ENCODE measurements at regions not wholly inside any gene's neighbourhood (a gene's known extent, or its start where the extent isn't known, plus 50 kb on each side); places are given as distances from the start of the nearest gene placed in this dataset.

DNA sequence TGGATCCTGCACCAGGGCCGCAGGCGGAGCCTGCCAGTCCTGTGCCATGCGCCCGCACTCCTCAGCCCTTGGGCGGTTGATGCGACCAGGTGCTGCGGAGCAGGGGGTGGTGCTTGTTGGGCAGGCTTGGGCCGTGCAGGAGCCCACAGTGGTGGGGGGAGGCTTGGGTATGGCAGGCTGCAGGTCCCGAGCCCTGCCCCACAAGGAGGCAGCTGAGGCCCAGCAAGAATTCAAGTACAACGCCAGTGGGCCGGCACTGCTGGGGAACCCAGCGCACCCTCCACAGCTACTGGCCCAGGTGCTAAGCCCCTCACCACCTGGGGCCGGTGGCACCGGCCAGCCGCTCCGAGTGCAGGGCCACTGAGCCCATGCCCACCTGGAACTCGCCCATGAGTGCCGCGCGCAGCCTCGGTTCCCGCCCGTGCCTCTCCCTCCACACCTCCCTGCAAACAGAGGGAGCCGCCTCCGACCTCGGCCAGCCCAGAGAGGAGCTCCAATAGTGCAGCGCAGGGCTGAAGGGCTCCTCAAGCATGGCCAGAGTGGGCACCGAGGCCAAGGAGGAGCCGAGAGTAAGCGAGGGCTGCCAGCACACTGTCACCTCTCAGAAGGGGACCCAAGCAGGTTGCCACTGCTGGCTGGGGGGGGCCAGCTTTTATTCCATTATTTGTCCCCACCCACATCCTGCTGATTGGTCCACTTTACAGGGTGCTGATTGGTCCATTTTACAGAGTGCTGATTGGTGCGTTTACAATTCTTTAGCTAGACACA, 339.0 kb upstream of the KLF3 start:
- no peak for DNase-seq (ENCODE audit: low spot score)

GRCh38 chr4:38325629-38325913, 338.4 kb upstream of the KLF3 start:
- TF ChIP-seq, protein P1, sequence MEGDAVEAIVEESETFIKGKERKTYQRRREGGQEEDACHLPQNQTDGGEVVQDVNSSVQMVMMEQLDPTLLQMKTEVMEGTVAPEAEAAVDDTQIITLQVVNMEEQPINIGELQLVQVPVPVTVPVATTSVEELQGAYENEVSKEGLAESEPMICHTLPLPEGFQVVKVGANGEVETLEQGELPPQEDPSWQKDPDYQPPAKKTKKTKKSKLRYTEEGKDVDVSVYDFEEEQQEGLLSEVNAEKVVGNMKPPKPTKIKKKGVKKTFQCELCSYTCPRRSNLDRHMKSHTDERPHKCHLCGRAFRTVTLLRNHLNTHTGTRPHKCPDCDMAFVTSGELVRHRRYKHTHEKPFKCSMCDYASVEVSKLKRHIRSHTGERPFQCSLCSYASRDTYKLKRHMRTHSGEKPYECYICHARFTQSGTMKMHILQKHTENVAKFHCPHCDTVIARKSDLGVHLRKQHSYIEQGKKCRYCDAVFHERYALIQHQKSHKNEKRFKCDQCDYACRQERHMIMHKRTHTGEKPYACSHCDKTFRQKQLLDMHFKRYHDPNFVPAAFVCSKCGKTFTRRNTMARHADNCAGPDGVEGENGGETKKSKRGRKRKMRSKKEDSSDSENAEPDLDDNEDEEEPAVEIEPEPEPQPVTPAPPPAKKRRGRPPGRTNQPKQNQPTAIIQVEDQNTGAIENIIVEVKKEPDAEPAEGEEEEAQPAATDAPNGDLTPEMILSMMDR (IDR thresholded peaks at IDR 0.05; ENCODE audit: extremely low read depth, missing control alignments), result no peak
- no peak for DNase-seq (ENCODE audit: low spot score)

More for the DNA sequence above, 339.0 kb upstream of the KLF3 start:
- TF ChIP-seq, protein P1 (IDR thresholded peaks at IDR 0.05; ENCODE audit: extremely low read depth, missing control alignments), result no peak

DNA sequence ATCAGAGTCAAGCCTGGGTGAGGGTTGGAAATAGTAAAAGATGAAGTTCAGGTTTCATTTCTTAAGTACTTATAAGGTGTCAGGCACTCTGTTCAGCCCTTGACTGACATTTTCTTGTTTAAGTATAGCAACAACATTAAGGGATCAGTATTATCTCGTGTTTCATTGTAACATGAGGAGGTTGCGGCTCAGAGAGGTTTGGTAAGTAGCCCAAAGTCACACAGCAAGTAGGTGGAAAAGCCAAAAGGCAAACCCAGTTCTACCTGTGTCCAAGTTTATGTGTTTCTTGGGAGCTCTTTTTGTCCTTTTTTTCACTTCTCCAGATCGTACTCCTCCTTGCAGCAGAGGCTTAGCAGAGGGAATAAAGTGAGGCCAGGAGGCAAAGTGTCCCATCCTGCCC, 337.5 kb upstream of the KLF3 start:
- TF ChIP-seq, protein P1 (IDR thresholded peaks at IDR 0.05; ENCODE audit: extremely low read depth, missing control alignments), result no peak
- DNase-seq (ENCODE audit: low spot score), result no peak

- DNase-seq (ENCODE audit: low spot score), result no peak
- TF ChIP-seq, protein P1 (IDR thresholded peaks at IDR 0.05; ENCODE audit: extremely low read depth, missing control alignments), result no peak
Observed at GRCh38 chr4:38327174-38327573, 336.8 kb upstream of the KLF3 start.

DNA sequence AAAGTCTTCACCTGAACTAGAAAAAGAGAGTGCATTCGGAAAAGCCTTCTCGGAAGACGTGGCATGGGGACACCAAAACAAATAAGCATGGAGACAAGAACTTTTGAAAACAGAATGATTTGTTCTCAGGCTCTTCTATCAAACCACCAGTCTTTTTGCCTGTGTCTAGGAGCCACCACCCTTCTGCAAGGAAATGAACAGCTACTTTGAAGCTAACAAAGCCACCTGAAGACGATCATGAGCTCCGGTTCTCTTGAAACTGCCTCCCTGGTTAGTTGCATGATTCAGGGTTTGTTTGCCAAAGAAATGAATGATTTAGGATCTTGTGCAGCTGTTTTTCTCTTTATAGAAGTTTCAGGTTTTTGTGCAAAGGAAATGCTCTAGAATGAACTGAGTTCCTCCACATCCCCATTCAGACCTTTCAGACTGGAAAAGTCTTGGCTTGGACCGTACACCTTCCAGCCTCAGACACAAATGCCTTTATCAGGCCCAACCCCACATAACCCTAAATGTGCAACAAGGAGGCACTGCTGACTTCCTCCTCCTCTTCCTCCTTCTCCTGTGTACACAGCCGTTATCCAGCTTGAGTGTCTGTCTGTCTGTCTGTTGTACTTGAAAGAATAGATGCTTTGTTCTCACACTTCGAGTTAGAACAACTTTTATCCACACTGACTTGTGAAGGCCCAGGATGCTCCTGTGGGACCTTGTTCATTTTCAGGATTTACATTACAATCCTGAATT, 334.8 kb upstream of the KLF3 start:
- no peak for DNase-seq (ENCODE audit: low spot score)
- TF ChIP-seq, protein P1 (IDR thresholded peaks at IDR 0.05; ENCODE audit: extremely low read depth, missing control alignments), result no peak

- TF ChIP-seq, protein P1 (IDR thresholded peaks at IDR 0.05; ENCODE audit: extremely low read depth, missing control alignments), result no peak
- DNase-seq (ENCODE audit: low spot score), result no peak
Observed at GRCh38 chr4:38330321-38330720, 333.7 kb upstream of the KLF3 start.

GRCh38 chr4:38330936-38331335, 333.1 kb upstream of the KLF3 start:
- TF ChIP-seq, protein P1 (IDR thresholded peaks at IDR 0.05; ENCODE audit: extremely low read depth, missing control alignments), result no peak
- DNase-seq (ENCODE audit: low spot score), result no peak

Data from GM20000 (cell line).